WTC11 (cell line): ENCODE measurements at regions not wholly inside any gene's neighbourhood (a gene's known extent, or its start where the extent isn't known, plus 50 kb on each side); places are given as distances from the start of the nearest gene placed in this dataset.

Source experiments
- ATAC-seq: fragments of 200-7000 bp; cut with Tn5 transposase; 2 replicates; pipeline ENCODE4 v1.10.0; 2021; ENCODE audit warnings: mild to moderate bottlenecking, moderate library complexity
- CTCF ChIA-PET: fragments of 300-600 bp; sonication (Branson Sonifier 250); formaldehyde crosslinking; loops from one replicate; lab custom pipeline; 2021; ENCODE audit warnings: antibody characterized with exemption; lab: Charles Lee
- POLR2A ChIA-PET: fragments of 350-600 bp; sonication (Branson Sonifier 250); formaldehyde crosslinking; loops from one replicate; lab custom pipeline; 2021; ENCODE audit warnings: antibody characterized with exemption; lab: Charles Lee
- DNase-seq: peaks from one replicate; pipeline ENCODE4 v3.0.0; 2021; ENCODE audit warnings: low spot score
- H3K27ac Mint-ChIP-seq: 2 replicates; pipeline ENCODE4 v1.8.0; 2021; ENCODE audit warnings: mixed read lengths
- H3K27me3 Mint-ChIP-seq: 2 replicates; pipeline ENCODE4 v1.8.0; 2021; ENCODE audit warnings: low read depth, mild to moderate bottlenecking, moderate library complexity, mixed read lengths
- H3K36me3 Mint-ChIP-seq: 2 replicates; pipeline ENCODE4 v1.8.0; 2021; ENCODE audit warnings: mixed read lengths
- H3K4me1 Mint-ChIP-seq: 2 replicates; pipeline ENCODE4 v1.8.0; 2022; ENCODE audit warnings: mixed read lengths
- H3K4me3 Mint-ChIP-seq: 2 replicates; pipeline ENCODE4 v1.8.0; 2021; ENCODE audit warnings: mild to moderate bottlenecking, moderate library complexity, mixed read lengths
- H3K9me3 Mint-ChIP-seq: 2 replicates; pipeline ENCODE4 v1.8.0; 2021; ENCODE audit warnings: mixed read lengths
- CBFB ChIP-seq: sonication (generic); formaldehyde crosslinking; IDR thresholded peaks from 2 replicates; pipeline ENCODE4 v1.8.1; 2022; ENCODE audit warnings: mild to moderate bottlenecking, low read depth, missing genetic modification reagents
- CREB1 ChIP-seq: sonication (generic); formaldehyde crosslinking; IDR thresholded peaks from 2 replicates; pipeline ENCODE4 v1.8.0; 2023; ENCODE audit warnings: mild to moderate bottlenecking, missing genetic modification reagents
- ESRRA ChIP-seq: sonication (generic); formaldehyde crosslinking; IDR thresholded peaks from 2 replicates; pipeline ENCODE4 v1.8.1; 2022; ENCODE audit warnings: mild to moderate bottlenecking, missing genetic modification reagents, borderline replicate concordance
- FOXJ3 ChIP-seq: sonication (generic); formaldehyde crosslinking; IDR thresholded peaks from 2 replicates; pipeline ENCODE4 v1.9.0; 2021; ENCODE audit warnings: missing genetic modification reagents, mild to moderate bottlenecking, borderline replicate concordance
- FOXK1 ChIP-seq: sonication (generic); formaldehyde crosslinking; IDR thresholded peaks from 2 replicates; pipeline ENCODE4 v1.8.0; 2022; ENCODE audit warnings: mild to moderate bottlenecking, moderate library complexity, missing genetic modification reagents
- GABPB1 ChIP-seq: sonication (generic); formaldehyde crosslinking; IDR thresholded peaks from 2 replicates; pipeline ENCODE4 v1.8.1; 2023; ENCODE audit warnings: mild to moderate bottlenecking, missing genetic modification reagents
- KAT7 ChIP-seq: sonication (generic); formaldehyde crosslinking; IDR thresholded peaks from 2 replicates; pipeline ENCODE4 v1.8.1; 2023; ENCODE audit warnings: missing genetic modification reagents, mild to moderate bottlenecking, borderline replicate concordance
- MYBL2 ChIP-seq: sonication (generic); formaldehyde crosslinking; IDR thresholded peaks from 2 replicates; pipeline ENCODE4 v1.8.1; 2023; ENCODE audit warnings: mild to moderate bottlenecking, moderate library complexity, missing genetic modification reagents
- NFATC4 ChIP-seq: fragments of 250-450 bp; sonication (Bioruptor Pico); IDR thresholded peaks from 2 replicates; pipeline ENCODE4 v1.9.0; 2021; ENCODE audit warnings: mild to moderate bottlenecking
- NR1H2 ChIP-seq: sonication (generic); formaldehyde crosslinking; IDR thresholded peaks from 2 replicates; pipeline ENCODE4 v1.9.0; 2021; ENCODE audit warnings: mild to moderate bottlenecking, moderate library complexity, missing genetic modification reagents
- ZBTB21 ChIP-seq: sonication (generic); formaldehyde crosslinking; IDR thresholded peaks from 2 replicates; pipeline ENCODE4 v1.8.1; 2023; ENCODE audit warnings: mild to moderate bottlenecking, missing genetic modification reagents, borderline replicate concordance
- ZNF416 ChIP-seq: fragments of 250-450 bp; sonication (Bioruptor Pico); IDR thresholded peaks from 2 replicates; pipeline ENCODE4 v1.9.0; 2021; ENCODE audit warnings: mild to moderate bottlenecking, inconsistent platforms
- TF ChIP-seq, protein P1 (sequence below): sonication (generic); formaldehyde crosslinking; IDR thresholded peaks from 2 replicates; pipeline ENCODE4 v1.8.0; 2023; ENCODE audit warnings: missing genetic modification reagents, mild to moderate bottlenecking, borderline replicate concordance
- TF ChIP-seq, protein P2 (sequence below): sonication (generic); formaldehyde crosslinking; conservative IDR thresholded peaks from 2 replicates; pipeline ENCODE4 v1.8.1; 2022; ENCODE audit warnings: mild to moderate bottlenecking, missing genetic modification reagents
- TF ChIP-seq, protein P3 (sequence below): sonication (generic); formaldehyde crosslinking; IDR thresholded peaks from 2 replicates; pipeline ENCODE4 v1.8.1; 2023; ENCODE audit warnings: mild to moderate bottlenecking, missing genetic modification reagents, moderate library complexity
- TF ChIP-seq, protein P4 (sequence below): sonication (generic); formaldehyde crosslinking; IDR thresholded peaks from 2 replicates; pipeline ENCODE4 v1.8.0; 2022; ENCODE audit warnings: mild to moderate bottlenecking, missing genetic modification reagents
- TF ChIP-seq, protein P5 (sequence below): fragments of 250-450 bp; sonication (Bioruptor Pico); conservative IDR thresholded peaks from 2 replicates; pipeline ENCODE4 v1.9.0; 2021; ENCODE audit warnings: mild to moderate bottlenecking
- TF ChIP-seq, protein P6 (sequence below): sonication (generic); formaldehyde crosslinking; IDR thresholded peaks from 2 replicates; pipeline ENCODE4 v1.8.1; 2022; ENCODE audit warnings: missing genetic modification reagents, borderline replicate concordance
- TF ChIP-seq, protein P7 (sequence below): fragments of 250-450 bp; sonication (Bioruptor Pico); IDR thresholded peaks from 2 replicates; pipeline ENCODE4 v1.9.0; 2021; ENCODE audit warnings: mild to moderate bottlenecking
- TF ChIP-seq, protein P8 (sequence below): sonication (generic); formaldehyde crosslinking; IDR thresholded peaks from 2 replicates; pipeline ENCODE4 v1.8.1; 2022; ENCODE audit warnings: mild to moderate bottlenecking, moderate library complexity, missing genetic modification reagents
- TF ChIP-seq, protein P9 (sequence below): fragments of 250-450 bp; sonication (Bioruptor Pico); IDR thresholded peaks from 2 replicates; pipeline ENCODE4 v1.9.0; 2021; ENCODE audit warnings: moderate library complexity, mild to moderate bottlenecking, inconsistent platforms, borderline replicate concordance

DNA sequence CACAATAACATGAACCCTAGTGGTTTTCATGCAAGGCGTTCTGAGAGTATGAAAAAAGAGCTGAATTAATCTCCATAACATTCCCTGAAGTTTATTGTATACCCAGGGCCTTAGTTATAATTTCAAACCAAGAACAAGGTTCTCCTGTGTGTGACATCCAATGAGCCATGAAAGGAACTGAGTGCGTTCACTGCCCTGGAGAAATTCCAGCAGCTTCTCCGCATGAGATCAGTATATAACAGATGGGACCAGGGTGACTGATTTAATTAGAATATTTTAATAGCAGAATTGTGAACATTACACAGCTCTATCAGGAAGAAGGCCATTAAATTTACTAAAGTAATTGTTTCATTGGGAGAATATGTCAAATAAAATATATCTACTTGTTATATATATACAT lies 1190.5 kb upstream of the SLC10A2 start (continued):
- TF ChIP-seq GABPB1 (no peak), ZNF416 (CRISPR knock-in tag) (no peak), NFATC4 (CRISPR knock-in tag) (no peak)
- TF ChIP-seq, protein P1, sequence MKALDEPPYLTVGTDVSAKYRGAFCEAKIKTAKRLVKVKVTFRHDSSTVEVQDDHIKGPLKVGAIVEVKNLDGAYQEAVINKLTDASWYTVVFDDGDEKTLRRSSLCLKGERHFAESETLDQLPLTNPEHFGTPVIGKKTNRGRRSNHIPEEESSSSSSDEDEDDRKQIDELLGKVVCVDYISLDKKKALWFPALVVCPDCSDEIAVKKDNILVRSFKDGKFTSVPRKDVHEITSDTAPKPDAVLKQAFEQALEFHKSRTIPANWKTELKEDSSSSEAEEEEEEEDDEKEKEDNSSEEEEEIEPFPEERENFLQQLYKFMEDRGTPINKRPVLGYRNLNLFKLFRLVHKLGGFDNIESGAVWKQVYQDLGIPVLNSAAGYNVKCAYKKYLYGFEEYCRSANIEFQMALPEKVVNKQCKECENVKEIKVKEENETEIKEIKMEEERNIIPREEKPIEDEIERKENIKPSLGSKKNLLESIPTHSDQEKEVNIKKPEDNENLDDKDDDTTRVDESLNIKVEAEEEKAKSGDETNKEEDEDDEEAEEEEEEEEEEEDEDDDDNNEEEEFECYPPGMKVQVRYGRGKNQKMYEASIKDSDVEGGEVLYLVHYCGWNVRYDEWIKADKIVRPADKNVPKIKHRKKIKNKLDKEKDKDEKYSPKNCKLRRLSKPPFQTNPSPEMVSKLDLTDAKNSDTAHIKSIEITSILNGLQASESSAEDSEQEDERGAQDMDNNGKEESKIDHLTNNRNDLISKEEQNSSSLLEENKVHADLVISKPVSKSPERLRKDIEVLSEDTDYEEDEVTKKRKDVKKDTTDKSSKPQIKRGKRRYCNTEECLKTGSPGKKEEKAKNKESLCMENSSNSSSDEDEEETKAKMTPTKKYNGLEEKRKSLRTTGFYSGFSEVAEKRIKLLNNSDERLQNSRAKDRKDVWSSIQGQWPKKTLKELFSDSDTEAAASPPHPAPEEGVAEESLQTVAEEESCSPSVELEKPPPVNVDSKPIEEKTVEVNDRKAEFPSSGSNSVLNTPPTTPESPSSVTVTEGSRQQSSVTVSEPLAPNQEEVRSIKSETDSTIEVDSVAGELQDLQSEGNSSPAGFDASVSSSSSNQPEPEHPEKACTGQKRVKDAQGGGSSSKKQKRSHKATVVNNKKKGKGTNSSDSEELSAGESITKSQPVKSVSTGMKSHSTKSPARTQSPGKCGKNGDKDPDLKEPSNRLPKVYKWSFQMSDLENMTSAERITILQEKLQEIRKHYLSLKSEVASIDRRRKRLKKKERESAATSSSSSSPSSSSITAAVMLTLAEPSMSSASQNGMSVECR (CRISPR knock-in tag) = no peak
- TF ChIP-seq, protein P2, sequence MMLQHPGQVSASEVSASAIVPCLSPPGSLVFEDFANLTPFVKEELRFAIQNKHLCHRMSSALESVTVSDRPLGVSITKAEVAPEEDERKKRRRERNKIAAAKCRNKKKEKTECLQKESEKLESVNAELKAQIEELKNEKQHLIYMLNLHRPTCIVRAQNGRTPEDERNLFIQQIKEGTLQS (CRISPR knock-in tag) = no peak
- TF ChIP-seq, protein P3, sequence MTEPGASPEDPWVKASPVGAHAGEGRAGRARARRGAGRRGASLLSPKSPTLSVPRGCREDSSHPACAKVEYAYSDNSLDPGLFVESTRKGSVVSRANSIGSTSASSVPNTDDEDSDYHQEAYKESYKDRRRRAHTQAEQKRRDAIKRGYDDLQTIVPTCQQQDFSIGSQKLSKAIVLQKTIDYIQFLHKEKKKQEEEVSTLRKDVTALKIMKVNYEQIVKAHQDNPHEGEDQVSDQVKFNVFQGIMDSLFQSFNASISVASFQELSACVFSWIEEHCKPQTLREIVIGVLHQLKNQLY (CRISPR knock-in tag) = no peak

DNA sequence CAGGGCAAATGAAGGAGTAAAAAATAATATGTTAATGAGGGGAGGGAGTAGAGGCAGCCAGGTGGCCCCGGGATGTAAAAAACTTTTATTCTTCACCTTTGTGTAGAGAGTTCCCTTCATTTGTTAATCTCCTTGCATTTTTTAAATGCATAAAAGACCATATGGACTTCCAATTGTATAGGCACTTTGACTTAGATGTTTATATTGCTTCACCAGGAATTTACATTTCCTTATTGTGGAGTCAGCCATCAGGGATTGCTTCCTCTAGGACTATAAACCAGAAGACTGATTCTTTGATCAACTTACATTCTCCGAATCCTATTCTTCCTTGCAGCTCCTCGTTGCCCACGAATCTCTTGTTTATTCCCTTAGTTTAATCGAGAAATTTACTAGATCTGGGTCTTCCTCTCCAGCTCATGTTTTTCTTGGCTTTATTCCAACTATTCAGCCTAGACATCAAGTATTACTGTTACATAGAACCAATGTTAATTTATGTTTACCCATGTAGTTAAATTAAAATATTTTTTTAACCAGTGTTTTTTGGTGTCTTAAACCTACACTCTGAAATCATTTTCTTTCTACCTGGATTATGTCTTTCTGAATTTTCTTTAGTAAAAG lies 1187.0 kb upstream of the SLC10A2 start:
- Mint-ChIP-seq H3K27me3 (no peaks in the 10 kb centered on the region), H3K27ac (peak overlapping the region; percentile 92), H3K36me3 (no peaks in the 10 kb centered on the region), H3K4me3 (peak overlapping the region; percentile 51), H3K4me1 (peaks cover 52% of the 10 kb centered on the region), H3K9me3 (no peaks in the 10 kb centered on the region)
- ChIA-PET CTCF (no interaction called here), POLR2A (no interaction called here)
- ATAC-seq = peak; percentile 70
- TF ChIP-seq, protein P4, sequence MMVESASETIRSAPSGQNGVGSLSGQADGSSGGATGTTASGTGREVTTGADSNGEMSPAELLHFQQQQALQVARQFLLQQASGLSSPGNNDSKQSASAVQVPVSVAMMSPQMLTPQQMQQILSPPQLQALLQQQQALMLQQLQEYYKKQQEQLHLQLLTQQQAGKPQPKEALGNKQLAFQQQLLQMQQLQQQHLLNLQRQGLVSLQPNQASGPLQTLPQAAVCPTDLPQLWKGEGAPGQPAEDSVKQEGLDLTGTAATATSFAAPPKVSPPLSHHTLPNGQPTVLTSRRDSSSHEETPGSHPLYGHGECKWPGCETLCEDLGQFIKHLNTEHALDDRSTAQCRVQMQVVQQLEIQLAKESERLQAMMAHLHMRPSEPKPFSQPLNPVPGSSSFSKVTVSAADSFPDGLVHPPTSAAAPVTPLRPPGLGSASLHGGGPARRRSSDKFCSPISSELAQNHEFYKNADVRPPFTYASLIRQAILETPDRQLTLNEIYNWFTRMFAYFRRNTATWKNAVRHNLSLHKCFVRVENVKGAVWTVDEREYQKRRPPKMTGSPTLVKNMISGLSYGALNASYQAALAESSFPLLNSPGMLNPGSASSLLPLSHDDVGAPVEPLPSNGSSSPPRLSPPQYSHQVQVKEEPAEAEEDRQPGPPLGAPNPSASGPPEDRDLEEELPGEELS (CRISPR knock-in tag) = no peak
- TF ChIP-seq, protein P5, sequence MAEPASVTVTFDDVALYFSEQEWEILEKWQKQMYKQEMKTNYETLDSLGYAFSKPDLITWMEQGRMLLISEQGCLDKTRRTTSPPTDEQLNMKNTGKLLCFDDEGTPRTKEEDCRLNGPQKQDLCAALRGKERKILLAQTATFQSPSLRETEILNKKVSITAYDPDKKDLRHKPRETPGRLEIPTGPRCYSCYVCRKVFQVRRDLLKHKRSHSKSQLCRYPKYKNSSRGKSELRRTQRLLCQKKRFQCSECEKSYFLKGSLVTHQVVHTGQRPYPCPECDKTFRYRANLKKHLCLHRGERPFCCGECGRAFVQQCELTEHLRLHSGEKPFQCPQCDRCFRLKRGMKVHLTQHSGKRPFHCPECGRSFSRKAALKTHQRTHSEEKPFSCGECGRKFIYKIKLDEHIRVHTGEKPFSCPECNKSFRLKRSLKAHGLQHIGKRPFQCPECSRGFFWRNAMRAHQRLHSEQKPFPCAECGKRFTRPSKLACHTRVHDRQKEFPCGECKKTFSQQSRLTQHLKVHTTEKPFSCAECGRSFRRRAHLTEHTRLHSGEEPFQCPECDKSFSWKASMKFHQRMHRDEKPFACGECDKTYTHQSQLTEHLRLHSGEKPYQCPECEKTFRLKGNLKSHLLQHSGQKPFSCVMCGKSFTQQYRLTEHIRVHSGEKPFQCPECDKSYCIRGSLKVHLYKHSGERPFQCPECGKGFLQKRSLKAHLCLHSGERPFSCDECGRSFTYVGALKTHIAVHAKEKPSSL = no peak
- TF ChIP-seq, protein P6, sequence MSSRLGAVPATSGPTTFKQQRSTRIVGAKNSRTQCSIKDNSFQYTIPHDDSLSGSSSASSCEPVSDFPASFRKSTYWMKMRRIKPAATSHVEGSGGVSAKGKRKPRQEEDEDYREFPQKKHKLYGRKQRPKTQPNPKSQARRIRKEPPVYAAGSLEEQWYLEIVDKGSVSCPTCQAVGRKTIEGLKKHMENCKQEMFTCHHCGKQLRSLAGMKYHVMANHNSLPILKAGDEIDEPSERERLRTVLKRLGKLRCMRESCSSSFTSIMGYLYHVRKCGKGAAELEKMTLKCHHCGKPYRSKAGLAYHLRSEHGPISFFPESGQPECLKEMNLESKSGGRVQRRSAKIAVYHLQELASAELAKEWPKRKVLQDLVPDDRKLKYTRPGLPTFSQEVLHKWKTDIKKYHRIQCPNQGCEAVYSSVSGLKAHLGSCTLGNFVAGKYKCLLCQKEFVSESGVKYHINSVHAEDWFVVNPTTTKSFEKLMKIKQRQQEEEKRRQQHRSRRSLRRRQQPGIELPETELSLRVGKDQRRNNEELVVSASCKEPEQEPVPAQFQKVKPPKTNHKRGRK (CRISPR knock-in tag) = no peak
- TF ChIP-seq FOXJ3 (CRISPR knock-in tag) (no peak), ZBTB21 (CRISPR knock-in tag) (no peak), ESRRA (no peak), CREB1 (no peak), KAT7 (CRISPR knock-in tag) (no peak), FOXK1 (CRISPR knock-in tag) (no peak), NR1H2 (CRISPR knock-in tag) (no peak), CBFB (no peak), MYBL2 (CRISPR knock-in tag) (no peak)
- TF ChIP-seq, protein P7, sequence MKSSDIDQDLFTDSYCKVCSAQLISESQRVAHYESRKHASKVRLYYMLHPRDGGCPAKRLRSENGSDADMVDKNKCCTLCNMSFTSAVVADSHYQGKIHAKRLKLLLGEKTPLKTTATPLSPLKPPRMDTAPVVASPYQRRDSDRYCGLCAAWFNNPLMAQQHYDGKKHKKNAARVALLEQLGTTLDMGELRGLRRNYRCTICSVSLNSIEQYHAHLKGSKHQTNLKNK (CRISPR knock-in tag) = no peak
- TF ChIP-seq, protein P8, sequence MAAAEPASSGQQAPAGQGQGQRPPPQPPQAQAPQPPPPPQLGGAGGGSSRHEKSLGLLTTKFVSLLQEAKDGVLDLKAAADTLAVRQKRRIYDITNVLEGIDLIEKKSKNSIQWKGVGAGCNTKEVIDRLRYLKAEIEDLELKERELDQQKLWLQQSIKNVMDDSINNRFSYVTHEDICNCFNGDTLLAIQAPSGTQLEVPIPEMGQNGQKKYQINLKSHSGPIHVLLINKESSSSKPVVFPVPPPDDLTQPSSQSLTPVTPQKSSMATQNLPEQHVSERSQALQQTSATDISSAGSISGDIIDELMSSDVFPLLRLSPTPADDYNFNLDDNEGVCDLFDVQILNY (CRISPR knock-in tag) = no peak
- TF ChIP-seq, protein P9, sequence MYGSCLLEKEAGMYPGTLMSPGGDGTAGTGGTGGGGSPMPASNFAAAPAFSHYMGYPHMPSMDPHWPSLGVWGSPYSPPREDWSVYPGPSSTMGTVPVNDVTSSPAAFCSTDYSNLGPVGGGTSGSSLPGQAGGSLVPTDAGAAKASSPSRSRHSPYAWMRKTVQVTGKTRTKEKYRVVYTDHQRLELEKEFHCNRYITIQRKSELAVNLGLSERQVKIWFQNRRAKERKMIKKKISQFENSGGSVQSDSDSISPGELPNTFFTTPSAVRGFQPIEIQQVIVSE (CRISPR knock-in tag) = no peak
- DNase-seq = no peak
